ENCODE measurements at regions not wholly inside any gene's neighbourhood (a gene's known extent, or its start where the extent isn't known, plus 50 kb on each side); places are given as distances from the start of the nearest gene placed in this dataset.

DNA sequence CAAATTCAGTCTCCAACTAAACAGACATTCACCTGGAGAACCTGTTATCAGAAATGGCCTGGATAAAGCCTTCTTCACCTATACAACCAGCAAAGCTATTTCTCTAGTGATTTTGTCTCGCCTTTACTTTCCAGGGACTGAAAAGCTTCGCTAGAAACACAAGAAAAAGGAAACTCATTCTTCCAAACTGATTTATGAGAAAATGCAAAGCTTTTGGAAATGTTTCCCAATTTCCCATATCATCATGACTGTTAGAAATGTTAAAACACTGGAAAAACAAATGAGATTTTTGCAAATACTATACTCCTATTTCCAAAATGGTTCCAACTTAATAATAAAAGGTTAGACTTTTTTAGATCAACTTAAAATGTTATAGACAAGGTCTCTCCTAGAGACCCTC lies 218.7 kb downstream of the PAX3 start:
- H3K4me3 ChIP-seq (ENCODE audit: low read depth, low read length) = no peak overlapping the region
- TF ChIP-seq MYC (IDR thresholded peaks at IDR 0.05; ENCODE audit: low read depth, low read length) = no peak
- no peak for TF ChIP-seq MAX (IDR thresholded peaks at IDR 0.05; ENCODE audit: low read depth, low read length)
- TF ChIP-seq POLR2A (IDR thresholded peaks at IDR 0.05; ENCODE audit: extremely low read depth, insufficient read length) = no peak
- TF ChIP-seq, protein P1, sequence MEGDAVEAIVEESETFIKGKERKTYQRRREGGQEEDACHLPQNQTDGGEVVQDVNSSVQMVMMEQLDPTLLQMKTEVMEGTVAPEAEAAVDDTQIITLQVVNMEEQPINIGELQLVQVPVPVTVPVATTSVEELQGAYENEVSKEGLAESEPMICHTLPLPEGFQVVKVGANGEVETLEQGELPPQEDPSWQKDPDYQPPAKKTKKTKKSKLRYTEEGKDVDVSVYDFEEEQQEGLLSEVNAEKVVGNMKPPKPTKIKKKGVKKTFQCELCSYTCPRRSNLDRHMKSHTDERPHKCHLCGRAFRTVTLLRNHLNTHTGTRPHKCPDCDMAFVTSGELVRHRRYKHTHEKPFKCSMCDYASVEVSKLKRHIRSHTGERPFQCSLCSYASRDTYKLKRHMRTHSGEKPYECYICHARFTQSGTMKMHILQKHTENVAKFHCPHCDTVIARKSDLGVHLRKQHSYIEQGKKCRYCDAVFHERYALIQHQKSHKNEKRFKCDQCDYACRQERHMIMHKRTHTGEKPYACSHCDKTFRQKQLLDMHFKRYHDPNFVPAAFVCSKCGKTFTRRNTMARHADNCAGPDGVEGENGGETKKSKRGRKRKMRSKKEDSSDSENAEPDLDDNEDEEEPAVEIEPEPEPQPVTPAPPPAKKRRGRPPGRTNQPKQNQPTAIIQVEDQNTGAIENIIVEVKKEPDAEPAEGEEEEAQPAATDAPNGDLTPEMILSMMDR (IDR thresholded peaks at IDR 0.05; ENCODE audit: low read depth, low read length) = no peak
- DNase-seq (ENCODE audit: low read depth) = no peak

DNA sequence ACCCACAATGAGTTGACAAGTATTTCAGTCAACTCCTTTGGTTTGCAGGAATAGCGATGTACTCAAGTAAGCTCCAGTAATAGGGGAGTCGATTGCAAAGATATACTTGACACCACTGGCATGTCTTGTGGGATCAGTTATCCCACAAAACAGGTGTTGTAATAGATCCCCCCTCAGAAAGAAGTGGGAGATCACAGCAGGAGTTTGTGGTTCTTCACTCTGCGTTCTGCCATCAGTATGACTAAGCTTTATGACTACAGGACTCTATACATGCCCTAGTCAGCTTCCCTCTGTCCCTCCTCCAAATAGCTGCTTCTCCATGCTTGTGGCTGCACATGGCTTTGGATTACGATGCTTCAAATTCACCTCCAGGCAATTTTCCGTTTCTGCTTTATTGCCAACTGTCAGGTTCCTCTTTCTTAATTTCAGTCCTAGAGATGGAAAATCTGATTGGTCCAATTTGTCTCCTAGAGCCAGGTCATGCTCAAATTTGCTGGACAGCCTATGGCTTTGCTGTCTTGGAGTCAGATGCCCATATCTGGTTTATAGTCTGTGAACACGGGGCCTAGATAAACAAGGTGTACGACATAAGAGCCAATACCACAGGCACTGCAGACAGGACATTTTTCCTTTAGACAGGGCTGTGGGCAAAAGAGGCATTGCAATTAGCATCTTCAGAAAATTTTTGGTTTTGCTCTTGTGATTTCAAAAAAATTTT lies 221.7 kb downstream of the PAX3 start:
- peak; percentile 95 for DNase-seq (ENCODE audit: low read depth)
- H3K4me3 ChIP-seq (ENCODE audit: low read depth, low read length) = no peak overlapping the region
- no peak for TF ChIP-seq POLR2A (IDR thresholded peaks at IDR 0.05; ENCODE audit: extremely low read depth, insufficient read length)
- TF ChIP-seq MAX (IDR thresholded peaks at IDR 0.05; ENCODE audit: low read depth, low read length) = peak; percentile 68

GRCh38 chr2:222074674-222075073 lies 224.1 kb downstream of the PAX3 start:
- TF ChIP-seq, protein P1 (IDR thresholded peaks at IDR 0.05; ENCODE audit: low read depth, low read length) = no peak
- TF ChIP-seq MYC (IDR thresholded peaks at IDR 0.05; ENCODE audit: low read depth, low read length) (no peak), POLR2A (IDR thresholded peaks at IDR 0.05; ENCODE audit: extremely low read depth, insufficient read length) (no peak), MAX (IDR thresholded peaks at IDR 0.05; ENCODE audit: low read depth, low read length) (no peak)
- no peak for DNase-seq (ENCODE audit: low read depth)
- H3K4me3 ChIP-seq (ENCODE audit: low read depth, low read length) = no peak overlapping the region

GRCh38 chr2:222071911-222072310 lies 226.9 kb downstream of the PAX3 start:
- TF ChIP-seq POLR2A (IDR thresholded peaks at IDR 0.05; ENCODE audit: extremely low read depth, insufficient read length) (no peak), MAX (IDR thresholded peaks at IDR 0.05; ENCODE audit: low read depth, low read length) (no peak), MYC (IDR thresholded peaks at IDR 0.05; ENCODE audit: low read depth, low read length) (no peak)
- TF ChIP-seq, protein P1 (IDR thresholded peaks at IDR 0.05; ENCODE audit: low read depth, low read length) = no peak
- DNase-seq (ENCODE audit: low read depth) = no peak
- H3K4me3 ChIP-seq (ENCODE audit: low read depth, low read length) = no peak overlapping the region

GRCh38 chr2:222064286-222064685 lies 234.5 kb downstream of the PAX3 start:
- H3K4me3 ChIP-seq (ENCODE audit: low read depth, low read length) = no peak overlapping the region
- no peak for DNase-seq (ENCODE audit: low read depth)
- TF ChIP-seq, protein P1 (IDR thresholded peaks at IDR 0.05; ENCODE audit: low read depth, low read length) = no peak
- TF ChIP-seq POLR2A (IDR thresholded peaks at IDR 0.05; ENCODE audit: extremely low read depth, insufficient read length) (no peak), MAX (IDR thresholded peaks at IDR 0.05; ENCODE audit: low read depth, low read length) (no peak), MYC (IDR thresholded peaks at IDR 0.05; ENCODE audit: low read depth, low read length) (no peak)

- TF ChIP-seq, protein P1 (IDR thresholded peaks at IDR 0.05; ENCODE audit: low read depth, low read length) = no peak
- TF ChIP-seq MAX (IDR thresholded peaks at IDR 0.05; ENCODE audit: low read depth, low read length) (no peak), POLR2A (IDR thresholded peaks at IDR 0.05; ENCODE audit: extremely low read depth, insufficient read length) (no peak), MYC (IDR thresholded peaks at IDR 0.05; ENCODE audit: low read depth, low read length) (no peak)
These were observed 239.9 kb downstream of the PAX3 start for GRCh38 chr2:222058819-222059445.

More at GRCh38 chr2:222058819-222059445, 239.9 kb downstream of the PAX3 start:
- no peak overlapping the region for H3K4me3 ChIP-seq (ENCODE audit: low read depth, low read length)
- DNase-seq (ENCODE audit: low read depth) = no peak
